NCI-H2196 treated with DMSO at 0.1 percent for 48 hours (cell line): ENCODE measurements at regions not wholly inside any gene's neighbourhood (a gene's known extent, or its start where the extent isn't known, plus 50 kb on each side); places are given as distances from the start of the nearest gene placed in this dataset.

Experiments used
- DNase-seq: peaks from one replicate; lab custom pipeline; 2025; ENCODE audit not compliant: unreplicated experiment; lab: John Stamatoyannopoulos, UW

DNA sequence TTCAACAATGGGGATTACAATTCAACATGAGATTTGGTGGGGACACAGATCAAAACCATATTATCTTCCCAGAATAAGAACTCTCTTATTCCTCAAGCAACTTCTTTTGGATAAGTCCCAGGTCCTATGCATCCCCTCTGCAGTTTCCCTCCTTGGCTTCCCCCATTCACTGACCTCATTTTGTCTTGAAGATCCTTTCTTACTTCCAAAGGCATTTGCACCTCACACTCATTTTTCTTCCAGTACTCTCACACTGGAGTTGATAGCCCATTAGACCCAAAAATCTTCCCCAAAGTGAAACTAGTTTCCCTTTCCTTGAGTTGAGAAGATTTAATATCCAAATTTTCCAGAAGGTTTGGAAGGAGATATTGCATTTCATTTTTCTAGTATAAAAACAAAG is 178.0 kb upstream of the DAPK1 start:
- DNase-seq: no peak

DNA sequence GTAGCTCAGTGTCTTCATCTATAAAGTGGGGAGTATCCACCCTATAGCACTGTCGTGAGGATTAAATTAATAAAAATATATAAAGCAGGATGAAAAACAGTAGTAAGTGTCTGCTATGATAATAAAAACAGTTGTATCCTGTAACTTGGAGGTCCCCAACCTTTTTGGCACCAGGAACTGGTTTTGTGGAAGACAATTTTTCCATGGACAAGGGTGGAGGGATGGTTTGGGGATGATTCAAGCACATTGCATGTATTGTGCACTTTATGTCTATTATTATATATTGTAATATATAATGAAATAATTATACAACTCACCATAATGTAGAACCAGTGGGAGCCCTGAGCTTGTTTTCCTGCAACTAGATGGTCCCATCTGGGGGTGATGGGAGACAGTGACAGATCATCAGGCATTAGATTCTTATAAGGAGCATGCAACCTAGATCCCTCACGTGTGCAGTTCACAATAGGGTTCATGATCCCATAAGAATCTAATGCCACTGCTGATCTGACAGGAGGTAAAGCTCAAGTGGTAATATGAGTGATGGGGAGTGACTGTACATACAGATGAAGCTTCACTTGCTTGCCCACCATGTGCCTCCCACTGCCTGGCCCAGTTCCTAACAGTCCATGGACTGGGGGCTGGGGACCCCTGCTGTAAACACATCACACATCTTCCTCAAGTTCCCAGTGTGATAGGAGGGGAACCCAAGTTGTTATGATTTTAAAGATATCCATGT is 177.4 kb upstream of the DAPK1 start:
- DNase-seq: no peak

DNA sequence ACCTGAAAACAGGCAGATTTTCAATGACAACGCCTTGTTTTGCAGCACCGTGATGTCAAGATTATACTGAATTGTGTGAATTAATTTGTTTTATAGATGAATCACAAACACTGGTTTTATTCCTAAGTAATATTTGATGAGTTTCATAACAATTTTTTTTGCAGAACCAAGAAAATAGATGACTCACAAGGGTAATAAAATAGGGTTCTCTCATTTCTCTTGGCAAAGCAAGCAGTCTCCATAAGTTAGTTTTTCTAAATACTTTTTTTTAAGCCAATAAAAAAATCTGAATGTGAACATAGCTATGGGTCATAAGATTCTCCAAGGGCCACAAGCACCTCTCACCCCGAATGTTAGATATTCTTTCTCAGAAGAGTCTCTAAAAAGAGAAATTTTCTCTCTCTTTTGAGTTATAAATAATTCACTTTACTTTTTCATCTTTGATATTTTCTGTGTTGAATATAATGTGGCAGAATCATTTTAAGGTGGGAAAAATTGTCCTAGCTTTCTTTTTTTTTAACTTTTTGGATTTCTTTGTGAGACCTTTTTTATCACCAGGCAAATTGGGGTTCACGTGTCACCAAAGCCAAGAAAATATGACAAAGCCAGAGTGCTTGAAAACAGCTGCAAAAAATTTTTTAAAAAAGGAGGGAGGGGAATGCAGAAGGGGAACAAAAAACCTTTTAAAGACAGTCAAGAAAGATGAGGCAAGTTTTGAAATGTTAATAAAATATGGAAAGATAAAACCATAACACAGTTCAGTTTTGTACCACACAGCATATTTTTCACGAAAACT is 174.6 kb upstream of the DAPK1 start:
- no peak for DNase-seq

DNA sequence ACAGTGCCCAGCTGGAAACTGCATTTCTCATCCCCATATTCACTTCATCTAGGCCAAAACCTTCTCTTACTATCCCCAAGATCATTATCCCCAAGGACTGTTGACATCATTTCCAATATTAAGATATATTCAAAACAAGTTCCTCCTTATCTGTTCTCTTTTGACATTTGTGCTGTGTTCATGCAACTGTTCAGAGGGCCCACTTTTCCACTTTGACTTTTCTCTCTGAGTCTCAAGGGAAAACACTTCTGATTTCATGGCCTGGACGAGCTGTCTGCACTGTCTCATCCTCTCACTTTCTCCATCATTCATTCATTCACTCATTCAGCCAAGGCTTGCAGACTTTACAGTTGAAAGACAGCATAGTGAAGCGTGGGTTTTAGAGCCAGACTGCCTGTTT is 173.7 kb upstream of the DAPK1 start:
- no peak for DNase-seq

- DNase-seq: peak; percentile 11
Measured at GRCh38 chr9:87324613-87325194, 173.0 kb upstream of the DAPK1 start.

- DNase-seq: no peak
Measured at GRCh38 chr9:87327575-87328125, 170.0 kb upstream of the DAPK1 start.

DNA sequence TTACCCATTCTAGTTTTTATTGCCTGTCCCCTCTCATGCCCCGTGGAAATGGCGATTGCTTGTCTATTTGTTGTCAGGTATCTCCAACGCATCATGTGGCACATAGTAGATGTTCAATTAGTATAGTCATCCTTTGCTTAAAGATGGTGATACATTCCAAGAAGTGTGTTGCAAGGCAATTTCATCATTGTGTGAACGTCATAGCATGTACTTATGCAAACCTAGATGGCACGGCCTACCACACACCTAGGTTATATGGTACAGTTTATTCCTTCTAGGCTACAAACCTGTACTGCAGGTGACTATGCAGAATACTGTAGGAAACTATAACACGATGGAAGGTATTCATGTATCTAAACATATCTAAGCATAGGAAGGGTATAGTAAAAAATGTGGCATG is 163.9 kb upstream of the DAPK1 start:
- no peak for DNase-seq

DNA sequence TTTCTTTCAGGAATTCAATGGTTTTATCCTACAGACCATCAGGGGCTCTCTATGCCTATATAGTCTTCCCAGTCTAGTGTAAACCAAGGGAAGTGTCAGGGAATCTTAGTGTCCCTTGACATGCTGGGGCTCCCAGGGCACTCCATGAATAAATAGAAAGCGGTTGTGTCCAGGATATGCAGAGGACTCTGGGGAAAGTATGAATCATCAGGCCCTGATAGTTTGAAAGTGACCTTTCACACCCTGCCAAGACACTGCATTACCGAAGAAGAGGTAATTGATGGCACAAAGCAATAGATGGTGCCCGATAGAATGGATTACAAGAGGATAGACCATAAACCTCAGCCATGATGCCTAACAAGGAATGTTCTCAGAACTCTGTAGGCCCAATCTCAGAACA is 163.3 kb upstream of the DAPK1 start:
- no peak for DNase-seq

DNA sequence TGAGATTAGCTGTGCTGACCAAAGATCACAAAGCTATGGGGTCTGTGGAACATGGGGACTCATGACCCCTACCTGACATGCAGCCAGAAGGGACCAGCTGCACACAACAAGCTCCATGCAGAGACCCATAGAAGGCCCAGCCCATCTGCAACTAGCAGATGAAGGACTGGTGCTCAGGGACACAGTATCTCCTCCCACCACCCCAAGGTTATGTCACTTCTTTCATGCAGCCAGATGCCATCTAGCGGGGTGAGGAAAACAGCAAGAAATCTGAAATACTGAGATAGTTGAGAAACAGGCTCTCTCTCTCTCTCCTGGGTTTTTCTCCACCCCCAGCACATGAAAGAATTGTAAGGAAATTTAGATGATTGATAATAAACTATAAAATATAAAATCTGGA is 161.3 kb upstream of the DAPK1 start:
- no peak for DNase-seq

- DNase-seq: peak; percentile 38
Measured at GRCh38 chr9:87336914-87337333, 160.7 kb upstream of the DAPK1 start.

DNA sequence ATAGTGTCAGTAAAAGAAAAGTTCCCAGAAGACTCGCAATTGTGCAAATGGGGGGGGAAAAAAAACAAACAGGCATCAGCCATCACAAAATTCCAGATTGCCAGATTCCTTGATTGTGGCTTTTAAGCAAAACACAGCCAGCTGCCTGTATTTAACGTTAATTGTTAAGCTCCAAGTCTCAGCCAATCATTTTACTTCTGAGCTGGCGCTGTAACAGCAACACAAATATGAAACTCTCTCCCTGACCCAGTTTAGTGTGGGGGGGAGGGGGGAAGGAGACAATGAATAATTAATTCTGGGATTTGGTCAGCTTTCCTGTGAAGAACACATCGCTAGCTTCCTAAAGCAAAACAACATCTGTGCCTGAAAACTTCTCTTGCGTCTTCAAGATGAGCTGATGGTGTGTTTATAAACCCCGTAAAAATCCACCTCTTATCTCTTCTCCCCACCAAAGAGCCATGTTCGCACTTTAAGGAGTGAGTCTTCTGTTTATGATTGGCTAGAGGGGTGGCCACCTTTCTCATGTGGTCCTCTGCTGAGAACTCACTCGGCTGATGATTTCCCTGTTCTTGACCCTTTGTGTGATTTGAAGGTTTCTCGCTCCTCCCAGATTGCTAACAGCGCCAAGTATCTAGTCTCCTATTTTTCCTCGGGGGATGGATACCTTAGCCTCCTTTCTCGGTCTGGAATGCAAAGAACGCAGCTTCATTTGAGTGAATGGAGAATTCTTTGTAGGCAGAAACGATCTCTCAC is 160.2 kb upstream of the DAPK1 start:
- DNase-seq: peak; percentile 20

DNA sequence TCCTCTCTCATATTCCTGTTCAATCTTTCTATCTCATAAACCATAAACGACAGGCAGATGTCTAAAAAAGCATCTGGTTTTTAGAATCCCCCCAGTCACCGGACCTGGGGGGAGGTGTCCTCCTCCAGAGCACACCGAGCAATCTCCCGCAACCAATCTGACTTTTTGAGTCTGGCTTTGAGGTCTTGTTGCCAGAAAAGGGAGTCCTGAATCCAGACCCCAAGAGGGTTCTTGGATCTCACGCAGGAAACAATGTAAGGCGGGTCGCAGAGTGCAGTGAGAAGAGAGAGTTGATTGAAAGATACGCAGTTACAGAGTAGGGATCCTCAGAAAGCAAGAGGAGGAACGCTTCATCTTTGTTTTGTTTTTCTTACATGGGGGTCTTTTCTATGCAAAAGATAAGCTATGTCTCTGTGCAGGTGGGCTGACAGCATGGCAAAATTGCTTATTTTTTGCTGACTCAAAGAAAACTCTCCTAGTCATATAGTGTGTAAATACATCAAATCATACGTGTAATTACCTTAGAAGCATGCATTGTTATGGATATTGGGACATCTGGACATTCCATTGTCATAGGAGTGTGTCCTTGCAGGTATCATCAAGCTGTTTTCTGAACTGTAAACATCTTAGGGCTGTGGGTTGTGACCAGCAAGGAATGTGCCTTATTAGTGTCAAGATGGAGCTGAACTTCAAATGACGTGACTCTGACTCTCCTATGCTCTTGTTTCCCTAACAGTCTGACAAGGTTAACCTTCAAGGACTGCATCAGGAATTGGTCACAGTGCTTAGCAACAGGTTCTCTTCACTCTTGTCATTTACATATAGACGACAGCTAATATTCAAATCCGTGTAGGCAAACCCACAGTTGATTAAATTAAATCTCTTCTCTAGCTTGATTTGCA is 159.3 kb upstream of the DAPK1 start:
- no peak for DNase-seq

- DNase-seq: no peak
Measured at GRCh38 chr9:87340391-87340790, 157.3 kb upstream of the DAPK1 start.

GRCh38 chr9:87342743-87343142 is 154.9 kb upstream of the DAPK1 start:
- DNase-seq: no peak

DNA sequence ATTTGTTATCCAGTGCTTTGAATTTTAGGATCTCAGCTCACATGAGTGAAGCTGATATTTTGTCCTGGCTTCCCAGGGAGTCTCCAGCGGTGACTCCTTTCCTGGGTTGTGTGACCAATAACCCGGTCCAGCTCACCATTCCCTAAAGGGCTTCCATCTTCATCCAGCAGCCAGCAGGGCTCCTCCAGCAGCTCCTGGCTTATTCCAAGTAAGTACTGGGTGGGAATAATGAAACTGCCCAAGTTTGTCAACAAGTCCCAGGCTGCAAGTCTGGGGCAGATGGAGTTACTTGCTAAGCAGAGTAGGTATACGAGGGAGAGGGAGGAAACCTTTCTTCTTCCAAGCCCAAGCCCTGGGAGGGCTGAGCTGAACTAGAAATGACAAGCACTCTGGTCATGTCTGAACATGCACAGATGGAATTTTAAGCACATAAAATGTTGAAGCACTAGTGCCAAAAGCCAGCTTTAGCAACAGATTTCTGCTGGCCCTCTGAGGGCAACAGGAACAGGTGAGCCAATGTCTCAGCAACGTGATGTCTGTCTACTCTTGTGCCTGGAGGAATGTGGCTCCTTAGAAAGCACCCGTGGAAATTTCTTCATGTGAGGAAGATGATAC is 153.7 kb upstream of the DAPK1 start:
- no peak for DNase-seq

GRCh38 chr9:87346061-87346665 is 151.5 kb upstream of the DAPK1 start:
- DNase-seq: no peak

DNA sequence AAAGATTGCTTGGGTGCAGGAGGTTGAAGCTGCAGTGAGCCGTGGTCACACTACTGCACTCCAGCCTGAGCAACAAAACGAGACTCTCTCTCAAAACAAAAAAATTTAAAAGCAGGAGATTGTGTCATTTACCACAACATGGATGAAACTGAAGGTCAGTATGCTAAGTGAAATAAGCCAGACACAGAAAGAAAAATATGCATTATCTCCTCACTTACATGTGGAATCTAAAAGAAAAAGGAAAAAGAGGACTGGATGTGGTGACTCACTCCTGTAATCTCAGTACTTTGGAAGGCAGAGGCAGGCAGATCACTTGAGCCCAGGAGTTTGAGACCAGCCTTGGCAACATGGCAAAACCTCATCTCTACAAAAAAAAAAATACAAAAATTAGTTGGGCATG is 146.8 kb upstream of the DAPK1 start:
- no peak for DNase-seq

DNA sequence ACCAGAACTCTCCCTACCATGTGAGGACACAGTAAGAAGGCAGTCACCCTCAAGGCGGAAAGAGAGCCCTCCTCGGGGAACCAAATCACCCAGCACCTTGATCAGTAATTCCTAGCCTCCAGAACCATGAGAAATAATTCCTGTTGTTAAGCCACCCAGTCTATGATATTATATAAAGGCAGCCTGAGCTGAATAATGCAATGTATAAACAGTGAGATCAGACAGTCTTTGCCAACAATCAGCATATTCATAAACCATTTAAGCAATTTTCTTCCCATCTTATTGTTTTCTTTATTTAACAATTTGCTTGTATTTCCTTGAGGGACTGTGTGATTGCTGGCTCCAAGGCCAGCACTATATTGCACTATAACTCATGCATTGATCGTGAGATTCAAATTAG is 144.4 kb upstream of the DAPK1 start:
- no peak for DNase-seq

DNA sequence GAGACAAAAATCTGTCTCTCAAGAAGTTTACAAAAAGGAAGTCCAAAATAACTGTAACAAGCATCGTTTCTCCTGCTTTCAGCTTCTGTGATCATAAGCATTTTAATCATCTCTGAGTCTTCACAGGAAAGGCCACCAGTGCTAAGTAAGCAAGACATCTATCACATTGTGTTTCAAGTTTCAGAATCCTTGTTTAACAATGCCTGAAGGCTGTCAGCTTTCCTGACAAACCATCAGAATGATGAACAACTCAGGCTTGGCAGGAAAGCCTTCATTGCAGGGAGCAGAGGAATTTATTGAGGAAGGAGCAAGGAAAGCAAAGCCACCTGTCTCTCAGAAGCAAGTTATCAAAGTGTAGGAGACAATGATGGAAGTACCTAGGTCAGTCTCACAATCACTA is 143.5 kb upstream of the DAPK1 start:
- no peak for DNase-seq
